ENCODE measurements at regions not wholly inside any gene's neighbourhood (a gene's known extent, or its start where the extent isn't known, plus 50 kb on each side); places are given as distances from the start of the nearest gene placed in this dataset.

DNA sequence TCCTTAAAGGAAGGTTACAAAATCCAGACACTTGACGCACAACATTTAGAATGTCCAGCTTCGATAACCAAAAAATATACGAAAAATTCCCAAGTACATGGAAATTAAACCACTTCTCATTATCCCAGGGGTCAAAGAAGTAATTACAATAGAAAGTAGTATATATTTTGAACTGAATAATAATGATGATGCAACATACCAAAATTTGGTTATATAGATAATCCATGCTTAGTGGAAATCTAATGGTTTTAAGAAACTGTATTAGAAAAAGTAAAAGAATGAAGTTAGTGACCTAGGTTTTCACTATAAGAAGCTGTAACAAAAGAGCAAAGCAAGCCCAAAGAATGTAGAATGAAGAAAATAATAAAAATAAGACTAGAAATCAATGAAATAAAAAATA is 204.0 kb upstream of the PUM3 start:
- no peaks in the 10 kb centered on the region for H3K27me3 ChIP-seq (replicated peaks)
- H3K27ac ChIP-seq, result no peak overlapping the region
- H3K4me3 ChIP-seq (ENCODE audit: low read depth, low read length), result no peak overlapping the region
- no peaks in the 10 kb centered on the region for H3K36me3 ChIP-seq (replicated peaks)
- TF ChIP-seq, protein P1, sequence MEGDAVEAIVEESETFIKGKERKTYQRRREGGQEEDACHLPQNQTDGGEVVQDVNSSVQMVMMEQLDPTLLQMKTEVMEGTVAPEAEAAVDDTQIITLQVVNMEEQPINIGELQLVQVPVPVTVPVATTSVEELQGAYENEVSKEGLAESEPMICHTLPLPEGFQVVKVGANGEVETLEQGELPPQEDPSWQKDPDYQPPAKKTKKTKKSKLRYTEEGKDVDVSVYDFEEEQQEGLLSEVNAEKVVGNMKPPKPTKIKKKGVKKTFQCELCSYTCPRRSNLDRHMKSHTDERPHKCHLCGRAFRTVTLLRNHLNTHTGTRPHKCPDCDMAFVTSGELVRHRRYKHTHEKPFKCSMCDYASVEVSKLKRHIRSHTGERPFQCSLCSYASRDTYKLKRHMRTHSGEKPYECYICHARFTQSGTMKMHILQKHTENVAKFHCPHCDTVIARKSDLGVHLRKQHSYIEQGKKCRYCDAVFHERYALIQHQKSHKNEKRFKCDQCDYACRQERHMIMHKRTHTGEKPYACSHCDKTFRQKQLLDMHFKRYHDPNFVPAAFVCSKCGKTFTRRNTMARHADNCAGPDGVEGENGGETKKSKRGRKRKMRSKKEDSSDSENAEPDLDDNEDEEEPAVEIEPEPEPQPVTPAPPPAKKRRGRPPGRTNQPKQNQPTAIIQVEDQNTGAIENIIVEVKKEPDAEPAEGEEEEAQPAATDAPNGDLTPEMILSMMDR (IDR thresholded peaks at IDR 0.05; ENCODE audit: low read depth, low read length, missing control alignments), result no peak
- DNase-seq, result no peak
- in situ Hi-C loops (cut with HindIII; ENCODE audit: low pct_ligation_motif_present, low sequenced_read_pairs), result no loop called here

DNA sequence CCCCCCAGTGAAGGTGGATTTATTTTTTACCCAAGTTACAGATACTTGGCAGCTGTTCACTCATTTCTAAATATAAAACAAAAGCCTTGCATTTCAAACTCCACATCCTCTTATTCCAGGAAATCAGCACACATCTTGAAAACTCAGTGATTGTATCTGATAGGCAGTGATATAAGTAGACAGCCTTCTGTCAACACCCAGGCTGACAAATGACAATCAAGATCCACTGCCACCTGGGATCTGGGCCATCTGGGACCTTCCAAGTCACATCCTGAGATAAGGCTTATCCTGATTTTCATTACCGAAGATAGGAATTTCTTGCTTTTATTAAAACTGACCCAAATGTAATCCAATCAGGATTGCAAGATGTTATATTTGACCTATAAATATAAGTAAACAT is 201.3 kb upstream of the PUM3 start:
- in situ Hi-C loops (cut with HindIII; ENCODE audit: low pct_ligation_motif_present, low sequenced_read_pairs), result no loop called here
- no peak for DNase-seq

DNA sequence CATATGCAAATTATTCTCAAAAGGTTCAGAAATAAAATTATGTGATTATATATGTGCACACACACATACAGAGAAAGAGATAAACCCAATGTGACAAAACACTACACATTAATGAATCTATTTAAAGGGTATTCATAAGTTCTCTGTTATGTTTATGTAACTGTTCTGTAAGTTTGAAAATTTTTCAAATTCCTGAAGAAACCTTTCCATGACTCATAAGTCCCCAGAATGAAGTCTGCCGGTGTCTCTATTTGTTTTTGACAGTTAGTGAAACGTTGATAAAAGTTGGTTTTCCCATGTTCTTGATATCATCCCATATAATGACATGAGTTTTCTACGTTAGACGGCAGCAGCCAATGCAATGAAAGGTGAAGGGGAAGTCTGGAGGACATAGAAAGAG is 199.5 kb upstream of the PUM3 start:
- peak overlapping the region; percentile 14 for H3K27ac ChIP-seq
- H3K4me3 ChIP-seq (ENCODE audit: low read depth, low read length), result no peak overlapping the region
- in situ Hi-C loops (cut with HindIII; ENCODE audit: low pct_ligation_motif_present, low sequenced_read_pairs), result no loop called here
- TF ChIP-seq, protein P1 (IDR thresholded peaks at IDR 0.05; ENCODE audit: low read depth, low read length, missing control alignments), result no peak
- DNase-seq, result peak; percentile 35
- no peaks in the 10 kb centered on the region for H3K27me3 ChIP-seq (replicated peaks)
- no peaks in the 10 kb centered on the region for H3K36me3 ChIP-seq (replicated peaks)

More for the DNA sequence above, 201.3 kb upstream of the PUM3 start:
- TF ChIP-seq, protein P1 (IDR thresholded peaks at IDR 0.05; ENCODE audit: low read depth, low read length, missing control alignments), result no peak
- Histone ChIP-seq H3K27ac (no peak overlapping the region), H3K27me3 (replicated peaks) (no peaks in the 10 kb centered on the region), H3K36me3 (replicated peaks) (no peaks in the 10 kb centered on the region), H3K4me3 (ENCODE audit: low read depth, low read length) (no peak overlapping the region)

DNA sequence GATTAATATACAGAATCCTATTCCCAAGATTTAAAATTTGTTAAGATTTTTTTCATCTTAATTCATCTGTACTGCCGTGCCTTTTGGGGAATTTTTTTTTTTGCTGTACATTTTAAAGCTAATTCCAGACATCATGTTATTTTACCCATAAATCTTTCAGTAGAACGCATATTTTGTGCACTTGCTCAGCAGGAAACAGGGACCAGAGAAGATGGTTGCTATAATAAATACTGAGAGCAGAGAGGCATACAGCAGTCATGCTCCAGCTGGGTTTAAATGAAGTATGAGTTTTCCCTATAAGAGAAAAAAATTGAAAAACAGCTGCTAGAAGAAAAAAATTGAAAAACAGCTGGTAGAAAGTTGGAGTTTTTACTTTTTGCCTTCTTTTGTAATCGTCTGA is 196.9 kb upstream of the PUM3 start:
- no peak for DNase-seq
- Histone ChIP-seq H3K36me3 (replicated peaks) (no peaks in the 10 kb centered on the region), H3K27me3 (replicated peaks) (no peaks in the 10 kb centered on the region), H3K4me3 (ENCODE audit: low read depth, low read length) (no peak overlapping the region), H3K27ac (no peak overlapping the region)
- TF ChIP-seq, protein P1 (IDR thresholded peaks at IDR 0.05; ENCODE audit: low read depth, low read length, missing control alignments), result no peak
- in situ Hi-C loops (cut with HindIII; ENCODE audit: low pct_ligation_motif_present, low sequenced_read_pairs), result no loop called here

DNA sequence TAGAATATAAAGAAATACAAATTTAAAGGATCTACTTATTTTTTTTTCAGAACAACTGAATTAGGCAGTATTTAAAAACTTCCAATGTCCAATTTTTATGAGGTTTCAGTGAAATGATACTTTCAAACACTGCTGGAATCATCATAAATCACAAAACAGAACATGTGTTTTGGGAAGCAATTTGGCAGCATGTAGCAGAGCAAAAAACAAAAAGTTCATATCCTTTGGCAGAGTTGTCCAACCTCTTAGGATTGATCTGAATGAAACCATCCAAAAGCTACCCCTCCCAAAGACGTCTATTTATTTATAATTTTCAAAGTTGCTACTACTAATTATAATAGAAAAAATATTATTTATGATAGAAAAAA is 192.4 kb upstream of the PUM3 start:
- no peaks in the 10 kb centered on the region for H3K27me3 ChIP-seq (replicated peaks)
- no peak overlapping the region for H3K4me3 ChIP-seq (ENCODE audit: low read depth, low read length)
- H3K27ac ChIP-seq, result no peak overlapping the region
- in situ Hi-C loops (cut with HindIII; ENCODE audit: low pct_ligation_motif_present, low sequenced_read_pairs), result no loop called here
- TF ChIP-seq, protein P1 (IDR thresholded peaks at IDR 0.05; ENCODE audit: low read depth, low read length, missing control alignments), result no peak
- DNase-seq, result no peak
- H3K36me3 ChIP-seq (replicated peaks), result no peaks in the 10 kb centered on the region

DNA sequence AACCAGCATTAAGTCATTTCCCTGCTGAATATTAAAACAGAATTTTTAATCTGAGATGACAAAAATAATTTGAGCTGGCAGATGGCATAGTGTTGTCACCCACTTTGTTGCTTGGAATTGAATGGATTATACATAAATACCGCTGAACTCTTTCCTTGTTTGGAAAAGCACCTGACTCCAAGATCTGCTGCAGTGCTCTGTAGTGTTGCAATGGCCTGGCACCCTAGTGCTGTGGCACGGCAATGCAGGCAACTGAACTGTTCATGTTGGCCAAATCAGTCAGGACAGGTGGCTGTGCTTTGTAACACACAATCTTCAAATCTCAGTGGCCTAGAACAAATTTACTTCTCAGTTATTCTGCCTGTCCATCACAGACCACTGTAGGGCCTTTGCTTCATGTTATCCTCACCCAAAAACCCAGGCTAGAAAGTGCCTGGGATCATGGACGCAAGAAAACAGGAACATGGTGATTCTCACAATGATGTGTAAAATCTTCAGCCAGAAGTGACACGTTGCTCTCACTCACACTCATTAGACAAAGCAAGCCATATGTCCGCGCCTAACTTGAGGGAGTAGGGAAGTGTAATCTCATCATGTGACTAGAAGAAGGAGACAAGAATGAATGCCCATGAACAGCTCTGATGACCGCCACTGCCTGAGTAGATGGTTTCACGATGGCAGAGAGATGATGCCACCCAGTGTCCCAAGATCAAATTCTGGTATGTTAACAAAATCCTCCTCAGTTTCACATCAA is 191.9 kb upstream of the PUM3 start:
- in situ Hi-C loops (cut with HindIII; ENCODE audit: low pct_ligation_motif_present, low sequenced_read_pairs), result no loop called here
- no peak overlapping the region for H3K27ac ChIP-seq
- TF ChIP-seq, protein P1 (IDR thresholded peaks at IDR 0.05; ENCODE audit: low read depth, low read length, missing control alignments), result no peak

More for the DNA sequence above, 191.9 kb upstream of the PUM3 start:
- Histone ChIP-seq H3K36me3 (replicated peaks) (no peaks in the 10 kb centered on the region), H3K27me3 (replicated peaks) (no peaks in the 10 kb centered on the region), H3K4me3 (ENCODE audit: low read depth, low read length) (no peak overlapping the region)
- DNase-seq, result no peak

All from brain microvascular endothelial cell (primary cell).